HCT116 (cell line): ENCODE measurements at regions not wholly inside any gene's neighbourhood (a gene's known extent, or its start where the extent isn't known, plus 50 kb on each side); places are given as distances from the start of the nearest gene placed in this dataset.
A peak's percentile ranks its signal among the peaks of the same experiment; 100 is the strongest.

ENCODE experiments used
- ATAC-seq: fragments of 200-7000 bp; cut with Tn5 transposase; 2 replicates; pipeline ENCODE4 v1.9.1; 2020; ENCODE audit warnings: mild to moderate bottlenecking, moderate library complexity
- BruUV-seq: library from RNA; stranded (reverse); fragments of 400-500 nt; replicated peaks from 2 replicates; lab custom pipeline; 2021; lab: Mats Ljungman, UMichigan
- CTCF ChIA-PET: fragments of 300-600 bp; sonication (Branson Sonifier 250); formaldehyde crosslinking; loops from one replicate; lab custom pipeline; 2021; ENCODE audit warnings: antibody characterized with exemption; lab: Charles Lee
- POLR2A ChIA-PET: fragments of 300-600, 350-600 bp; sonication (Branson Sonifier 250); formaldehyde crosslinking; loops from one replicate; lab custom pipeline; 2021; ENCODE audit warnings: antibody characterized with exemption; lab: Charles Lee
- RAD21 ChIA-PET, 2 experiments: fragments of 300-600 bp; sonication (Branson Sonifier 250); formaldehyde crosslinking; loops; one replicate each; lab custom pipeline; 2023; ENCODE audit warnings: low total read pairs in 2 of 2; ENCODE audit not compliant: uncharacterized antibody in 2 of 2, unreplicated experiment in 2 of 2, low non-redundant PET in 1 of 2; lab: Charles Lee
- DNase-seq: peaks from one replicate; pipeline ENCODE4 v3.0.0-alpha.2; 2010; ENCODE audit warnings: low read depth, low spot score
- H2AFZ ChIP-seq: fragments of 200-600 bp; shearing (Covaris generic), sonication (generic); 2 replicates; pipeline ENCODE4 v1.6.1; 2017; ENCODE audit warnings: low read depth, mixed run types, mixed read lengths, antibody characterized with exemption, low read length; ENCODE audit not compliant: poor library complexity, severe bottlenecking
- H3K27ac ChIP-seq: 2 replicates; pipeline ENCODE4 v1.5.1; 2012; ENCODE audit warnings: low read depth, low read length
- H3K27me3 ChIP-seq: fragments of 200-600 bp; sonication (generic); 2 replicates; pipeline ENCODE4 v1.6.1; 2016; ENCODE audit warnings: mixed run types, low read length, mixed read lengths; ENCODE audit not compliant: insufficient read depth
- H3K36me3 ChIP-seq, 2 experiments: fragments of 200-500 bp in 1 of 2; fragments of 200-600 bp in 1 of 2; sonication (Bioruptor generic) in 1 of 2; sonication (generic) in 1 of 2; 2 replicates each; pipeline versions ENCODE4 v1.5.1 to v1.6.1; 2014 to 2016; ENCODE audit warnings: low read length in 2 of 2, inconsistent platforms in 1 of 2, mixed read lengths in 1 of 2, mixed run types in 1 of 2; ENCODE audit not compliant: insufficient read depth in 2 of 2, control insufficient read depth in 1 of 2
- H3K4me1 ChIP-seq, 2 experiments: fragments of 200-600 bp in 1 of 2; sonication (generic) in 1 of 2; 2 replicates each; pipeline versions ENCODE4 v1.5.1 to v1.6.1; 2012 to 2017; ENCODE audit warnings: low read length in 2 of 2, inconsistent platforms in 1 of 2, mild to moderate bottlenecking in 1 of 2, mixed read lengths in 1 of 2, mixed run types in 1 of 2, moderate library complexity in 1 of 2; ENCODE audit not compliant: insufficient read depth in 2 of 2, control insufficient read depth in 1 of 2
- H3K4me2 ChIP-seq: fragments of 200-600 bp; sonication (generic); 2 replicates; pipeline ENCODE4 v1.6.1; 2017; ENCODE audit warnings: mixed run types, low read length, mixed read lengths
- H3K4me3 ChIP-seq, 2 experiments: fragments of 200-600 bp in 1 of 2; sonication (generic) in 1 of 2; replicated peaks in 1 of 2; 2 replicates each; pipeline ENCODE4 v1.5.1; 2011 to 2016; ENCODE audit warnings: low read length in 2 of 2, control low read depth in 1 of 2, low read depth in 1 of 2, mild to moderate bottlenecking in 1 of 2, mixed read lengths in 1 of 2, mixed run types in 1 of 2
- H3K79me2 ChIP-seq: fragments of 200-600 bp; sonication (generic); 2 replicates; pipeline ENCODE4 v1.6.1; 2017; ENCODE audit warnings: mild to moderate bottlenecking, mixed run types, low read length, moderate library complexity, mixed read lengths; ENCODE audit not compliant: insufficient read depth
- H3K9ac ChIP-seq: fragments of 200-600 bp; sonication (generic); 2 replicates; pipeline ENCODE4 v1.6.1; 2016; ENCODE audit warnings: low read length, mixed read lengths
- H3K9me2 ChIP-seq: fragments of 200-600 bp; sonication (generic), shearing (Covaris generic); 2 replicates; pipeline ENCODE4 v1.6.1; 2017; ENCODE audit warnings: mixed run types, mild to moderate bottlenecking, moderate library complexity; ENCODE audit not compliant: insufficient read depth
- H3K9me3 ChIP-seq, 2 experiments: fragments of 200-500 bp in 1 of 2; fragments of 200-600 bp in 1 of 2; sonication (Bioruptor generic) in 1 of 2; sonication (generic) in 1 of 2; 2 replicates each; pipeline ENCODE4 v1.6.1; 2014 to 2017; ENCODE audit warnings: low read length in 2 of 2, mixed read lengths in 2 of 2, inconsistent platforms in 1 of 2, low read depth in 1 of 2, mild to moderate bottlenecking in 1 of 2, mixed run types in 1 of 2, moderate library complexity in 1 of 2; ENCODE audit not compliant: control insufficient read depth in 1 of 2, insufficient read depth in 1 of 2
- H4K20me1 ChIP-seq: fragments of 200-600 bp; sonication (generic), shearing (Covaris generic); 2 replicates; pipeline ENCODE4 v1.6.1; 2017; ENCODE audit warnings: mixed run types, mild to moderate bottlenecking, moderate library complexity; ENCODE audit not compliant: insufficient read depth
- CBX3 ChIP-seq: IDR thresholded peaks from 2 replicates; pipeline ENCODE4 v1.6.1; 2012; ENCODE audit warnings: low read depth
- CEBPB ChIP-seq: IDR thresholded peaks from 2 replicates; pipeline ENCODE4 v1.6.1; 2012; ENCODE audit warnings: low read depth
- FOSL1 ChIP-seq: IDR thresholded peaks from 2 replicates; pipeline ENCODE4 v1.6.1; 2012; ENCODE audit warnings: low read depth
- MAX ChIP-seq: IDR thresholded peaks from 2 replicates; pipeline ENCODE4 v1.6.1; 2012
- RAD21 ChIP-seq: IDR thresholded peaks from 2 replicates; pipeline ENCODE4 v1.6.1; 2012; ENCODE audit warnings: low read depth, mild to moderate bottlenecking
- SIN3A ChIP-seq: IDR thresholded peaks from 2 replicates; pipeline ENCODE4 v1.6.1; 2012; ENCODE audit warnings: low read depth
- YY1 ChIP-seq: IDR thresholded peaks from 2 replicates; pipeline ENCODE4 v1.6.1; 2011; ENCODE audit warnings: low read length, low read depth, moderate library complexity, mild to moderate bottlenecking; ENCODE audit not compliant: insufficient replicate concordance; ENCODE audit errors: extremely low read depth
- ZFX ChIP-seq: fragments of 450-650 bp; IDR thresholded peaks from 2 replicates; pipeline ENCODE4 v1.6.1; 2017
- ZNF274 ChIP-seq: fragments of 200-500 bp; sonication (Bioruptor generic); IDR thresholded peaks from 2 replicates; pipeline ENCODE4 v1.6.1; 2014; ENCODE audit warnings: mild to moderate bottlenecking, low read depth, low read length, inconsistent platforms
- intact Hi-C: fragments of 100-400 bp; cut with micrococcal nuclease; formaldehyde crosslinking; loops from 2 replicates; pipeline ENCODE4 v1.10.0; 2022

- ChIA-PET CTCF (interaction anchor here (1.4 to 4.4 kb wide), 5 partner anchors 108 to 181 kb away, joined by 3 to 47 read pairs (median 7); no protein-coding TSS in a partner anchor), RAD21 (interaction anchor here (1.4 to 1.5 kb wide), 2 partner anchors 127 kb away, joined by 5 to 7 read pairs; no protein-coding TSS in a partner anchor), POLR2A (no interaction called here)
- TF ChIP-seq FOSL1 (no peak), YY1 (no peak), ZNF274 (no peak), CBX3 (no peak), CEBPB (no peak), MAX (no peak), RAD21 (no peak), SIN3A (no peak), ZFX (no peak)
- intact Hi-C loops, result loop anchor here (1.0 to 5.0 kb wide), 4 partner anchors 127 to 321 kb away; partner anchors contain the start of gene SNX14
- no TSS peak for BruUV-seq
- no peak overlapping the region for H3K4me3 ChIP-seq
- no peaks in the 10 kb centered on the region for H4K20me1 ChIP-seq
- DNase-seq (no peak), ATAC-seq (no peak)
- H3K9me3 ChIP-seq, result no peaks in the 10 kb centered on the region
- no peak overlapping the region for H3K9ac ChIP-seq
- peak overlapping the region; percentile 97 for H2AFZ ChIP-seq
- peaks cover 4 to 42% of the 10 kb centered on the region in 2 experiments for H3K4me1 ChIP-seq
- no peaks in the 10 kb centered on the region for H3K36me3 ChIP-seq
- H3K27me3 ChIP-seq, result no peaks in the 10 kb centered on the region
- H3K4me2 ChIP-seq, result no peak overlapping the region
- H3K9me2 ChIP-seq, result no peaks in the 10 kb centered on the region
- no peak overlapping the region for H3K27ac ChIP-seq
- H3K79me2 ChIP-seq, result no peaks in the 10 kb centered on the region
Observed at GRCh38 chr6:85355816-85356215, 94.1 kb upstream of the NT5E start.
